GM18907 (cell line): ENCODE measurements at regions not wholly inside any gene's neighbourhood (a gene's known extent, or its start where the extent isn't known, plus 50 kb on each side); places are given as distances from the start of the nearest gene placed in this dataset.
"Not testable (repeated sequence)": the region's sequence is repeated elsewhere in the genome, so short reads cannot be mapped to it uniquely, and the experiment has no call there.

Source experiments
- ATAC-seq: cut with Tn5 transposase; IDR thresholded peaks from one replicate; pipeline ENCODE4 v1.9.1; 2021; ENCODE audit warnings: mild to moderate bottlenecking, moderate library complexity; ENCODE audit not compliant: unreplicated experiment

GRCh38 chr3:176651622-176652021 is 545.7 kb downstream of the TBL1XR1 start:
- ATAC-seq: no peak

GRCh38 chr3:176650478-176650877 is 546.8 kb downstream of the TBL1XR1 start:
- ATAC-seq: no peak

- no peak for ATAC-seq
Observed at GRCh38 chr3:176647987-176648386, 549.3 kb downstream of the TBL1XR1 start.

GRCh38 chr3:176633511-176633910 is 563.8 kb downstream of the TBL1XR1 start:
- ATAC-seq: no peak

GRCh38 chr3:176632925-176633324 is 564.4 kb downstream of the TBL1XR1 start:
- ATAC-seq: no peak

GRCh38 chr3:176631165-176631564 is 566.1 kb downstream of the TBL1XR1 start:
- no peak for ATAC-seq

- ATAC-seq: no peak
Observed at GRCh38 chr3:176628101-176628639, 569.1 kb downstream of the TBL1XR1 start.

- ATAC-seq: no peak
Observed at GRCh38 chr3:176623468-176624150, 573.7 kb downstream of the TBL1XR1 start.

GRCh38 chr3:176619833-176620232 is 577.4 kb downstream of the TBL1XR1 start:
- ATAC-seq: no peak

GRCh38 chr3:176615826-176616225 is 581.5 kb downstream of the TBL1XR1 start:
- ATAC-seq: no peak

- no peak for ATAC-seq
Observed at GRCh38 chr3:176611703-176612102, 585.6 kb downstream of the TBL1XR1 start.

GRCh38 chr3:176609361-176609760 is 587.9 kb downstream of the TBL1XR1 start:
- ATAC-seq: no peak

- not testable (repeated sequence) for ATAC-seq
Observed at GRCh38 chr3:176605553-176605952, 591.7 kb downstream of the TBL1XR1 start.

- ATAC-seq: no peak
Observed at GRCh38 chr3:176595307-176595706, 602.0 kb downstream of the TBL1XR1 start.

GRCh38 chr3:176590722-176591121 is 606.6 kb downstream of the TBL1XR1 start:
- ATAC-seq: peak; percentile 69

- ATAC-seq: peak; percentile 79
Observed at GRCh38 chr3:176587089-176587488, 610.2 kb downstream of the TBL1XR1 start.

GRCh38 chr3:176584413-176585176 is 612.7 kb downstream of the TBL1XR1 start:
- no peak for ATAC-seq

GRCh38 chr3:176583956-176584355 is 613.3 kb downstream of the TBL1XR1 start:
- ATAC-seq: no peak

GRCh38 chr3:176581589-176581988 is 615.7 kb downstream of the TBL1XR1 start:
- ATAC-seq: no peak

- ATAC-seq: peak; percentile 93
Observed at GRCh38 chr3:176579711-176580185, 617.5 kb downstream of the TBL1XR1 start.

- no peak for ATAC-seq
Observed at GRCh38 chr3:176578316-176578715, 619.0 kb downstream of the TBL1XR1 start.

- no peak for ATAC-seq
Observed at GRCh38 chr3:176577447-176577846, 619.8 kb downstream of the TBL1XR1 start.
